A673 (cell line): ENCODE measurements at regions not wholly inside any gene's neighbourhood (a gene's known extent, or its start where the extent isn't known, plus 50 kb on each side); places are given as distances from the start of the nearest gene placed in this dataset.

Source experiments
- EZH2 ChIP-seq: fragments of 200-600 bp; sonication (generic); IDR thresholded peaks from 2 replicates; pipeline ENCODE4 v1.6.1; 2017; ENCODE audit warnings: borderline replicate concordance, low read depth, mild to moderate bottlenecking, mixed read lengths, antibody characterized with exemption, low read length; ENCODE audit not compliant: poor library complexity, severe bottlenecking
- TF ChIP-seq, protein P1 (sequence below): fragments of 300-800, 200-600 bp; sonication (generic); conservative IDR thresholded peaks from 2 replicates; pipeline ENCODE4 v1.5.1; 2017; ENCODE audit warnings: low read depth, mild to moderate bottlenecking, antibody characterized with exemption, low read length, moderate library complexity, mixed read lengths

DNA sequence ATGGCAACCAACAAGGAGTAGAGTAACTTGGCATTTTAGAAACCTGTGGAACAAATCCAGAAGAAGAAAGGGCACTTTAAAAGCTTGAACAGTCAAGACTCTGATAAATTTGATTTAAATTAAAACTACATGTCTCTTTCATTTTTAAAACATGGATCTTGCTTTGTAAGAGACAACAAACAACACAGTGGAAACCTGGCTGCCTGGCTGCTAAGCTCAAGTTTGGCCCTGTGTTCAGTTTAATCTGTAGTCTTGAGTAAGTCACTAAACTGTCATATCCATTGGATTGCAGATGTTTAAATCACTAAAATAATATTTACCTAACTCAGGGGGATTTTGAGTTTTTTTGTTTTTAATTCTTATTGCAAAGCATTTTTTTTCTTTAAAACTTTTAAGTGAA lies 374.9 kb upstream of the SEMA3D start:
- TF ChIP-seq, protein P1, sequence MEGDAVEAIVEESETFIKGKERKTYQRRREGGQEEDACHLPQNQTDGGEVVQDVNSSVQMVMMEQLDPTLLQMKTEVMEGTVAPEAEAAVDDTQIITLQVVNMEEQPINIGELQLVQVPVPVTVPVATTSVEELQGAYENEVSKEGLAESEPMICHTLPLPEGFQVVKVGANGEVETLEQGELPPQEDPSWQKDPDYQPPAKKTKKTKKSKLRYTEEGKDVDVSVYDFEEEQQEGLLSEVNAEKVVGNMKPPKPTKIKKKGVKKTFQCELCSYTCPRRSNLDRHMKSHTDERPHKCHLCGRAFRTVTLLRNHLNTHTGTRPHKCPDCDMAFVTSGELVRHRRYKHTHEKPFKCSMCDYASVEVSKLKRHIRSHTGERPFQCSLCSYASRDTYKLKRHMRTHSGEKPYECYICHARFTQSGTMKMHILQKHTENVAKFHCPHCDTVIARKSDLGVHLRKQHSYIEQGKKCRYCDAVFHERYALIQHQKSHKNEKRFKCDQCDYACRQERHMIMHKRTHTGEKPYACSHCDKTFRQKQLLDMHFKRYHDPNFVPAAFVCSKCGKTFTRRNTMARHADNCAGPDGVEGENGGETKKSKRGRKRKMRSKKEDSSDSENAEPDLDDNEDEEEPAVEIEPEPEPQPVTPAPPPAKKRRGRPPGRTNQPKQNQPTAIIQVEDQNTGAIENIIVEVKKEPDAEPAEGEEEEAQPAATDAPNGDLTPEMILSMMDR = no peak
- no peak for TF ChIP-seq EZH2
